Islet of Langerhans (tissue), 1 donor: ENCODE measurements at regions not wholly inside any gene's neighbourhood (a gene's known extent, or its start where the extent isn't known, plus 50 kb on each side); places are given as distances from the start of the nearest gene placed in this dataset.
"Not testable (repeated sequence)": the region's sequence is repeated elsewhere in the genome, so short reads cannot be mapped to it uniquely, and the experiment has no call there.

Experiments
- FAIRE-seq: peaks from one replicate; lab custom pipeline; 2011; peaks lifted over from hg19 to GRCh38; lab: Jason Lieb, UNC

DNA sequence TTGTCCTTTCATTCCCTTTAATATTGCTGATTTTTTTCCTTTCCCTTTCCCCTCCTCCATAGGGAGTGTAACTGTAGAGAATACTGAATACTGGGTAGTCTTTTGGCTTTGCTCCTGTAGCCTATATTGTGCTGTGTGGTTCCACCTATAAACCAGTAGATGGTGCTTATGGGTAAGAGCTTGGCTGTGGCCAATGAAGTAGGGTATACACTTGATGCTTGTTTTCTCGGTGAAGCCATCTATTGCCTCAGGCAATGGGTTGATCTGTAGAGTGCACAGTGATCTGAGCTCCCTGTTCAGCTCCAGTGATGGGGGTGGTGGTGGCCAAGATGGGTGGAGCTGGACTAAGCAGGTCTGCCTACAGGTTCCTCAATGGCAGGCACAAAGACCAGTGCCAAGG, 203.3 kb upstream of the IMPG1 start:
- no peak for FAIRE-seq

DNA sequence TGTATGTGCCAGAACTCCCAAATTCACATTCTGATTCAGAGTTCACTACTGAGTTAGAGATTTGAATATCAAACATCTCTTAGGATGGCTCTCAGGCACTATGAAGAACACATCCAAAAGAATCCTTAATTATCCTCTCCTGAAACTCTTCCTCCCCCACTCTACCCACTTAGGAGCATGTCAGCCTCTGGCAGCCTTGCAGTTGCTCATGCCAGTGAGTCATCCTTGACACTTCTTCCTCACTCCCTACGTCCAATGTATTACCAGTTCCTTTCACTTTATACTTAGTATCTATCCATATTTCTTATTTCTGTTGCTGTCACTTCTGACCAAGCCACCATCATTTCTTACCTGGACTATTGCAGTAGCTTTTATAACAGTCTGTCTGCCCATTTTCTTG, 192.0 kb upstream of the IMPG1 start:
- no peak for FAIRE-seq

GRCh38 chr6:76262240-76262639, 189.8 kb upstream of the IMPG1 start:
- no peak for FAIRE-seq

- FAIRE-seq: no peak
Observed at GRCh38 chr6:76250666-76251065, 178.2 kb upstream of the IMPG1 start.

- FAIRE-seq: no peak
Observed at GRCh38 chr6:76247527-76247926, 175.1 kb upstream of the IMPG1 start.

GRCh38 chr6:76240092-76240491, 167.6 kb upstream of the IMPG1 start:
- no peak for FAIRE-seq

- peak; percentile 98 for FAIRE-seq
Observed at GRCh38 chr6:76230711-76231110, 158.2 kb upstream of the IMPG1 start.

DNA sequence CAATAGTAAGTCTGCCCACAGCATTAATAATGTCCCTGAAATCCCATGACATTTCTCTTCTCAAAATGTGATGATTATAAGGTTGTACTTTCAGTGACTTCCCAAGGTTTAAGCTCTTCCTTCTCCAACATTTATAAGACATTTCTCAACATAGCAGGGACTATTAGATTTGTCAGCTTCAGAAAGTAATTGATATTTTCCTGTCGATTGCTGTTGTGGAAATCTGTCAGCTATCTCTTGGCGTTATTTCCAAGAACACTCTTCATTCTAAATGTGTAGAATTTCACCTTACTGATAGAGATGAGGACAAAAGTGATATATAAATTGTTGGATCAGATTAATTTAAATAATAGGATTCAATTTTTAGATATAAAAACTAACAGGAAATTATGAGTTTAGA, 149.7 kb upstream of the IMPG1 start:
- FAIRE-seq: peak; percentile 56

- peak; percentile 93 for FAIRE-seq
Observed at GRCh38 chr6:76221525-76221924, 149.1 kb upstream of the IMPG1 start.

GRCh38 chr6:76220805-76221204, 148.3 kb upstream of the IMPG1 start:
- no peak for FAIRE-seq

- no peak for FAIRE-seq
Observed at GRCh38 chr6:76217606-76218005, 145.1 kb upstream of the IMPG1 start.

DNA sequence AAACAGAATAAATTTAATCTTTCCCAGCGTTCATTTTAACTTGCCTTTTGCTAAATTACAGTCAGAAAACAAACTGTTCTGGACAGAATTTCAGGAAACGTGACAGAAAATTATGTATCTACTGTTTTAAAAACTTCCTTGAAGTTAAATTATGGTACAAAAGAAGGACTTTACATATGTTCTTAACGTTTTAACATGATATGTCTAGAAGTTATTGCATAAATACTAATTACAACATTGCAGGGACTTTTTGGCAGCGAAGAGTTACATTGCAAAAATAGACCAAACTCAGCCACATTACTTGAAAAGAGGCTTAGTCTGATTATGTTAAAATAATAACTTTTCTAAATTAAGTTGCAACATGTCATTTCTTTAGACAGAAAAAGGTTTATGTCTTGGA, 142.1 kb upstream of the IMPG1 start:
- no peak for FAIRE-seq

GRCh38 chr6:76174722-76175121, 102.3 kb upstream of the IMPG1 start:
- FAIRE-seq: no peak

- FAIRE-seq: no peak
Observed at GRCh38 chr6:76166874-76167273, 94.4 kb upstream of the IMPG1 start.

DNA sequence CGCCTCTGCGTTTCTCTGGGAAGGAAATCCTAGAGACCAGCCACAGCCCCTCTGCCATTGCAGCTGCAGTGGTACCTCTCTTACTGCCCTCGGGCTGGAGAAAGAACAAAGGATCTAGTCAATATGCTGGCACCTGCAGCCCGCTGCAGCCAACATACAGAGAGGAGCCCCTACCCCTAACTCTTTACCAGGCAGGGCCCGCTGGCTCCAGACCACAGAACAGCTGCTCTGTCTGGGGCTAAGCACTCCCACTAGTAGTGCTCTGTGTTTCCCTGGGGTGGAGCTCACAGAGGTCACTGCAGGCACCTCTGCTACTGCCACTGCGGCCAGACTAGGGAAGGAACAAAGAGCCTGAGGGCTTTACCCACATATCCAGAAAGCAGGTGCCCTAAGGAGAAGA, 93.8 kb upstream of the IMPG1 start:
- FAIRE-seq: no peak

DNA sequence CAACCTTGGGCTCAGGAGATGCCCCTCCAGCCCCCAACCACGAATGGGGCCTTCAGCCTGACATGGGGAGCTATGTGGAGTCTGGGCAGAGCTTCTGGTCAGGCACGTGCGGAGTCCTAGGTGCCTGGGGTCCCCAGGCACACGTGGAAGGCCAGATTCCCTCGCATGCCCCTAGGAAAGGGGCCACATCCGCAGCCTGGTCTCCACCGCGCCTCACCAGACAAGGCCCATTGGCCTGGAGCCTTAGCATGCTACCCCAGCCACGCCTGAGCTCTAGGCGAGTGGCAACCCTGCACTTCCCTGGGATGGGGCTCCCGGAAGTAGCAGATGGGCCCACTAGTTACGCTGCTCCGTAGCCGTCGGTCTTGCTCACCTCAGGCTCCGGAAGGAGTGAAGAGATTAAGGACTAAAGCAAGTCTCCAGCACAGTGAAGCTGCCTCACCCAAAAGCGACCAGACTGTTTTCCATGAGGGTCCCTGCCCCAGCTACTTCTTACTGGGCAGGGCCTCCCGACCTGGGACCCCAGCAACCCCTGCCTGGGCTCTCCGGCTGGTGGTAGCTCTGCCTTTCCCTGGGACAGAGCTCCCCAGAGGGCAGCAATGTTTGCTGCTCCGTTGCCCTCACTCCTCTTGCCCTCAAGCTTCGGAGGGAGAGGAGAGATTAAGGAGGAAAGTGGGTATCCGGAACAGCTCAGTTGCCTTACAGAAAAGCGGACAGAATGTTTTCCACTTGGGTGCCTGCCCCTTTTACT, 93.2 kb upstream of the IMPG1 start:
- FAIRE-seq: no peak

GRCh38 chr6:76162811-76163210, 90.3 kb upstream of the IMPG1 start:
- no peak for FAIRE-seq

- not testable (repeated sequence) for FAIRE-seq
Observed at GRCh38 chr6:76157800-76158199, 85.3 kb upstream of the IMPG1 start.

DNA sequence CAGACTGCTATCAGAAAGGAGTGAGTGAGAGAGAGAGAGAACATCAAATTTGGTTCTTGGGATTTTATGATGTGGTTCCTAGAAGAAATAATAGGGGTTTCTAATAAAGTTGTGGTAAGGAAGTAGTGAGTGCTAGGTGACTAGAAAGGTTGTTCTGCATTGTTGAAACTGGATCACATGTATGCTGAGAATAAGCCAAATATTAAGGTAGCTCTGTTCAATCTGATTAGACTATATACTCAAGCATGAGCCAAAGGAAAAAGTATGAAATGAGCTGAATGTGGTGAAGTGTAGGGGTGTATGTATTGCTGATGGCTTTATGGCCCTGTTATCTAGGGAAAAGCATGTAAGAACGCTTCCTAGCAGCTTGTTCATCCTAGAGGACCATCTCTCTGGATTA, 63.0 kb upstream of the IMPG1 start:
- no peak for FAIRE-seq

DNA sequence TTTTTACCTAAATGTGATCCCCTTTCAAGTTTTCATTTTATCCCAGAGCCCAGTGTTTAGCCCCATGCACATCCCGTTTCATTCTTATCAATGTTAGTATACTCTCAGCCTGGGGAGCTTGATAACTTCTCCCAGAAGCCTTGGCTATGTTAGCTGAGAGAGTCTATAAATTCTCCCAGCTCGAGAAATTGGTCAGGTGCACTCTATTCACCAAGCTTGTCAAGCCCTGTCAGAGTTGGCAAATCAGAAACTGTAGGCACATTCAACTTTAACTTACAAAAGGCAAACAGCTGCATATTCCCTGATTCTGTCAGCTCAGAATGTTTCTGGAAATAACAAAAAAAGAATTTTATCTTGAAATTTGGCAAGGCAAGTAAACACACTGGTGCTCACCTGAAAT, 62.2 kb upstream of the IMPG1 start:
- no peak for FAIRE-seq

- FAIRE-seq: no peak
Observed at GRCh38 chr6:76124018-76124417, 51.6 kb upstream of the IMPG1 start.
